Hematopoietic multipotent progenitor cell (in vitro differentiated cells): ENCODE measurements at regions not wholly inside any gene's neighbourhood (a gene's known extent, or its start where the extent isn't known, plus 50 kb on each side); places are given as distances from the start of the nearest gene placed in this dataset. TPM values are rescaled to one million over a fixed set of nuclear protein-coding genes. Genes with fewer than 3 reads are reported as not detected.

Experiments
- DNase-seq, 3 donors: peaks; one replicate each; pipeline ENCODE4 v3.0.0-alpha.2; 2011 to 2015; ENCODE audit warnings: low read depth in 2 of 3, low spot score in 2 of 3
- small RNA-seq: library from RNA; depleted of rRNA; stranded (forward); fragments of <200 nt; gene quantifications from one replicate; pipeline ENCODE3, GENCODE V24; 2012

DNA sequence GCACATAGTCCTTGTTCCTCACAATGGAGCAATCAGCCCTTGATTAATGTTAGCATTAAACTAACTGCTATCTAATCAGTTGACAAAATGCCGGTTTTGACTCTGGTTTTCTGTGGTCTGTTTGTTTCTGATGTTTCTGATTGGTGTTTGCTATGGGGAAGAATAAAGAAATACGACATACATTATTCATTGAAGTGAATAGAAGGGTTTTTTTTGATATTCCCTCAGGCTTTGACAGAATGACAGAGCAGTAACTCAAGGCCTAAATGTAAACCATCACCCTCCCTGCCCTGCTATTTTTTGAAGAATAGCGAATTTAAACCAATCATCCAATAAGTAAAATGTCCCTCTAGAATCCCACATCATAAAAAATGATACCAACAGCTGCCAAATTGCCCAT is 65.5 kb upstream of the HS3ST1 start:
- no peak for DNase-seq

DNA sequence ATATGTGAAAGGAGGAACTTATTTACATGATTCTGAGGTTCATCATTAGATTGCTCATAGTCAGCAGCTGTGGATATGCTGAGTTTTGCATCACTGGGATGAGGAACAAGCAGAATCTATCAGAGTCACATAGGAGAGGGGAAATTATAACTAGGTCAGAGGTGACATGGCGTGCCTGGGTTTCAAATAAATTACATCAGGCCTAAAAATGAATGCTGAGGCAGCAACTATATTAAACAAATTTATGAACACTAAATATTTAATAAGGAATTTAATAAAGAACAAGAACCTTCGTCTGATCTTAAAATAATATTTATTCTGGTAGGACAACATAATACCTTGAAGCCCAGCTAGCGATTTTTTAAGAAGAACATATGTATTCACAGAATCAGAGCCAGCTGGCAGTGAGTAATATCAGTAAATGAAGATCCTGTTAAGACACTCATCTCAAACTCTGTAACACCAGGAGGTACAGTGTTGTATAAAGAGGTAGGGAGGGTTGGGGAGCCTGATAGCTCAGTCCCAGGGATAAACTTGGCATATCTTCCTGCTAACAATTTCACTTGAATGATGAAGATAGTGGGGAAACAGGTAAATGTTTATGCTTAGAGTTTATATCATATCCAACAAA is 60.9 kb upstream of the HS3ST1 start:
- no peak for DNase-seq

DNA sequence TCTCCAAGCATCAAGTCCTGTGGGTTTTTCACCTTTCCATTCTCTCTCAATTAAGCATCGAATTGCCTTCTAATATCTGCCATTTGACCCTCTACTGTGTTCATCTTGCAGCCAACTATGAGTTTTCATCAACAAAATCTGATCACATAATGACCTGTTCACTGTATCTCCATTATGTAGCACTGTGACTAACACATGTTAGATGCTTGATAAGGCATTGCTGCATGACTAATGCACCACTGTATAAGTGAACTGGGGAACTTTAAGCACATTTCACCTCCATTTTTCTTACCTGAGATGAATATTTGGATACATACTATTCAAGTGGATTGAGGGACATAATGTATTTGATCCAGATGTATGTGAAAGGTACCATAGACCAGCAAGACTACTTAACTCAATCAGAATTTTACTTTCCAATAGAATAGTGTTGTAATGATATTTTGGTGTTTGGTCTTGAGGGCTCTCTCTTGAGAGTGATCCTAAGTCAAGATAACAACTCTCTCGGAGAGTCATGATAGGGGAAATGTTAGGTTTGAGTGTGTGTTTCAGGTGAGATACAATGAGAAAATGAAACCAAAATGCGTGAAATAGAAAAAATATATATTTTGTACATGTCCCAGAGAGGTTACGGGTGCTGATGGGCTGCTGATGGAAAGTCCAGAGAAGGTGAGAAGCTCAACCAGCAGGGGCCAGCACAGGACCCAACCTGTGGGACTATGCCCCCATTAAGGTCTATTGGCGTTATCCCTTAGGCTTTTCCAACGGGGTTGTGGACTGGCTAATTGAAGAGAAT is 60.2 kb upstream of the HS3ST1 start:
- no peak for DNase-seq

DNA sequence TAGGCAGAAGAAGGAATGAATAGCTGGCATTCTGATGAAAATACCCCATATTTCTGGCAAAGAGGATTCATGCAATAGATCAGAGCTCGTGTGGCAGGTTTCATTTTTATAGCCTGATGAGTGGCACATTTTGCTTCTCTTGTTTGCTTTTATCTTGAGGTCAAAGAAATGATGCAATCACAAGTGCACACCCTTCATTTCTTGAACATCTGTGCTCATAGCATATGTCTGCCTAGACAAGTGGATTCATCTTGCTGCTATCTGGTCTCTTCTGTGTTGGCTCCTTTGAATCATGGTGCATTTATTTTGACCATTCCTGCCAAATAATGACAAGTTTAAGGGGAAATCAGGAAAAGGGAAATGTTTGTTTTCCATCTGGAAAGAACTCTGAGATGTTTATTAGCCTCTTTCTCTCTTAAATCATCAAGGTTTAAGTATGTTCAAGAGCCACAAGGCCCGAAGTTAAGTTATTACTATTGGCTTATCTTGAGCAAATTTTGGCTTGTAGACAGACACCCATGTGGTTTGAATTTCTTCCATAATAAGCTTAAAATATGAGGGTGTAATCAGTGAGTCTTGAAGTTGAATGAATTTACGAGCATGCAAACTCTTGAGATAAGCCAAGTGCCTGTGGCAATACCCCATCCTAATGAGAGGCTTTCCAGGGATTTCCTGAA is 59.3 kb upstream of the HS3ST1 start:
- peak in 1 of 3 donors; percentile 34 for DNase-seq

DNA sequence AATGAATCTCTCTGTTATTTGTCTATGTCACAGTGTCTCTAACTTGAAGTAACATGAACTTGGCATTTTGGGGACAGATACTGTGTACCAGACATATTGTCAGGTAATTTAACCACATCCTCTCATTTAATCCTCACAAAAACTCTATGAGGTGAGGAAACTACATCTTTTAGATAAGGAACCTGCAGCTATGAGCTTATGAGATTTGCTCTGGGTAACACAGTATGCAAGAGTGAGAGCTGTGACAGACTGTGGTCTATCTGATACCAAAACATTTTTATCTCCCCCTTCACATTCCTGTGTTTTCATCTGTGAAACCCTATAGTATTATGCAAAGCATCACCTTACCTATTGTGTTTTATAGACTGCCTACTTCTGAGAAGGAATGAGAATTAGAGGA is 58.4 kb upstream of the HS3ST1 start:
- no peak for DNase-seq

DNA sequence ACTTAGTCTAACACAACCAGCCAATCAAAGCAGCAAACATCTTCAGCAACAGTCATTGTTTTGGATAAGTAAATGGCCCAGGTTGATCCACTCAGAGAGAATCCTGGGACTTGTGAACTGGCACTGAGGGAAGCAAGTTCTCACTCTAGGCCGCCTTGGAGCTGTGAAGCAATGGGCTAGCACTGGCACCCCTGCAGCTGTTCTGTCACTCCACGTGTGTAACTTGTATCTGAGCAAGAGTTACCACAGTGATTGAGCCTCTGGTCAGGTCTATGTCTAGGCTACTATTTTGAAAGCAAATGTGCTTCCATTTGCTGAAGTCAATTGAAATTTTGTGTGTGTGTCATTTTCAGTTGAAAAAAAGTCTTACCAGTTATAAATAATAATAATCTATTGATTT is 57.2 kb upstream of the HS3ST1 start:
- no peak for DNase-seq

DNA sequence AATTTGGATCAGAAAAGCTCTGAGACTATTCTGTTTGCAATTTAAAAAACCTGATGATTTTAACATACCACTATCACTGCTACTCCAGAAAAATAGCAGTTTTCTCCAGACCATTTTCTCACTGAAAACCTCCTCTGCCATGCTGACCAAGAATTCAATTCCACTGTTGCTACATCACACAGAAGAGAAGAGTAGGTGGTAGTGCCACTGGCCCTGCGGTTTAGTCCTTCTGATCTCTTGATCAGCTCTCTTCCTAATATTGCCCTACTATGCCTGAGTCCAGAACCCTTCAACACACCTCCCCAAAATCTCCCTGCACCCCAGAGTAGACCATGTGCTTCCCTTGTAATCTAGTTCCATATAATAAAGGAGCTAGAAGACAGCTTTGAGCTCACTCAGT is 55.8 kb upstream of the HS3ST1 start:
- no peak for DNase-seq

DNA sequence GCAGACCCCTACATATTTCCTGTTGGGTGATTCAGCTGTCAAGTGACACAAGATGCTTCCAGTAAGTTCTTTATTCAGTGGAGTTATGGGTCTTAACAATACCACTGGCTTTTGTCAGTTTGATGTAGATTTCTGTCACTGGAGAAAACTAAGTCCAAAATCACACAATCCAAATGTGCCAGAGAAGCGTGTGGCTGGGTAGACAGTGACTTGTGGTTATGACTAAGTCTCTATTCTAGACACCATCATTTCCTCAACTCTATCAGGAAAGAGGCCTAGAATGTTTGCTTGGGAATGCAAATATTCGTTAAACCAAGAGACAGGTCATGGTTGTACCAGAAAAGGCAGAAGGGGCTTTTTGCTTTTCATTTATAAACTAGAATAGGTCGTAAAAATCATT is 54.4 kb upstream of the HS3ST1 start:
- peak in 2 of 3 donors; percentile 37 to 56 for DNase-seq

DNA sequence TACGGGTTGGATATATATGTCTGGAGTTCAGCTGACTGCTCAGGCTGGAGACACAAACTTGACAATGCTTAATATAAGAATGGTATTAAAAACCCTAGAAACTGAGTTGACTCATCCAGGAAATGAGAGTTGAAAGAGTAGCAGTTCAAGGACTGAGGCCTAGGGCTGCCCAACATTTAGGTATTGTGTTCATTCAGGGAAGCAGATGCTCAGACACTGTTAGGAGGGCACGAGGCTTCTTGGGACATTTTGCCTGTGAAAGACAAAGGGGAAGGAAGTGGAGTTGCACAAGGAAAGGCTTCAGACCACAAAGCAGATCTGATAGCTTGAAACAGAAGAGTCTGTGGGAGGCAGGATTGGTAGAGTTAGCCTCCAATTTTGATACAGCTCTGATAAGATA is 52.0 kb upstream of the HS3ST1 start:
- DNase-seq: peak in 2 of 3 donors; percentile 73 to 90

Small RNAs in the stretch of these regions (small RNA-seq; reads per million reads assigned to genes)
- not detected for gene RF00026
- gene RNU6-578P: not detected
